K562 (cell line): ENCODE measurements at regions not wholly inside any gene's neighbourhood (a gene's known extent, or its start where the extent isn't known, plus 50 kb on each side); places are given as distances from the start of the nearest gene placed in this dataset.

Experiments used
- ATAC-seq: fragments of 200-7000 bp; cut with Tn5 transposase; 3 replicates; pipeline ENCODE4 v1.9.1; 2020; ENCODE audit warnings: moderate library complexity
- BruUV-seq: library from RNA; stranded (reverse); fragments of 400-500 nt; replicated peaks from 2 replicates; lab custom pipeline; 2021; lab: Mats Ljungman, UMichigan
- CTCF ChIA-PET: fragments of 300-600 bp; formaldehyde crosslinking; extraction: SDS; loops from one replicate; lab custom pipeline; 2021; ENCODE audit warnings: low intra/inter-chr PET ratio; lab: Yijun Ruan, JAX
- POLR2A ChIA-PET: fragments of 300-600, 350-650 bp; sonication (Branson Sonifier 250); formaldehyde crosslinking; extraction: SDS; loops from one replicate; lab custom pipeline; 2021; ENCODE audit warnings: antibody characterized with exemption, inconsistent platforms; lab: Yijun Ruan, JAX
- DNase-seq, 4 experiments: peaks; one replicate each; pipeline versions ENCODE4 v3.0.0 to v3.0.0-alpha.2; 2011 to 2018; ENCODE audit warnings: low spot score in 3 of 4, mixed read lengths in 3 of 4; ENCODE audit errors: extremely low read depth in 1 of 4
- FAIRE-seq: peaks from 2 replicates; lab custom pipeline; 2011; peaks lifted over from hg19 to GRCh38; lab: Jason Lieb, UNC
- H2AFZ ChIP-seq: 2 replicates; pipeline ENCODE4 v1.6.0; 2011; ENCODE audit warnings: low read depth, low read length, control low read depth, inconsistent platforms
- H3K27ac ChIP-seq: fragments of 200-600 bp; 3 replicates; pipeline ENCODE4 v1.8.0; 2011; ENCODE audit warnings: low read depth, mild to moderate bottlenecking, control low read depth, inconsistent platforms, low read length, moderate library complexity, mixed read lengths; ENCODE audit errors: extremely low read depth
- H3K27me3 ChIP-seq, 2 experiments: fragments of 300-600 bp in 1 of 2; 2 replicates in 1 of 2; 3 replicates in 1 of 2; pipeline versions ENCODE4 v1.6.0 to v1.8.0; 2011; ENCODE audit warnings: inconsistent platforms in 2 of 2, low read length in 2 of 2, mild to moderate bottlenecking in 1 of 2, mixed read lengths in 1 of 2, moderate library complexity in 1 of 2; ENCODE audit not compliant: control insufficient read depth in 2 of 2, insufficient read depth in 2 of 2
- H3K36me3 ChIP-seq: fragments of 300-600 bp; 3 replicates; pipeline ENCODE4 v1.8.0; 2011; ENCODE audit warnings: mild to moderate bottlenecking, low read length, inconsistent platforms; ENCODE audit not compliant: control insufficient read depth, insufficient read depth
- H3K4me1 ChIP-seq, 2 experiments: fragments of 200-600 bp in 1 of 2; replicated peaks in 1 of 2; 2 replicates in 1 of 2; 3 replicates in 1 of 2; pipeline versions ENCODE4 v1.5.1 to v1.8.0; 2011; ENCODE audit warnings: inconsistent platforms in 2 of 2, low read length in 2 of 2, mild to moderate bottlenecking in 1 of 2, mixed read lengths in 1 of 2, moderate library complexity in 1 of 2; ENCODE audit not compliant: control insufficient read depth in 2 of 2, insufficient read depth in 2 of 2
- H3K4me2 ChIP-seq: 2 replicates; pipeline ENCODE4 v1.6.1; 2011; ENCODE audit warnings: low read length, control low read depth, inconsistent platforms, mixed read lengths; ENCODE audit not compliant: insufficient read depth
- H3K4me3 ChIP-seq: fragments of 200-600 bp; sonication (generic), shearing (Covaris generic); 2 replicates; pipeline ENCODE4 v1.5.1; 2016; ENCODE audit warnings: control low read depth, inconsistent platforms
- H3K79me2 ChIP-seq: fragments of 200-600 bp; 3 replicates; pipeline ENCODE4 v1.8.0; 2011; ENCODE audit warnings: low read length, inconsistent platforms; ENCODE audit not compliant: control insufficient read depth, insufficient read depth
- H3K9ac ChIP-seq, 2 experiments: 2 replicates each; pipeline versions ENCODE4 v1.6.0 to v1.6.1; 2011; ENCODE audit warnings: low read depth in 2 of 2, low read length in 2 of 2, control low read depth in 1 of 2, inconsistent platforms in 1 of 2, mild to moderate bottlenecking in 1 of 2, mixed read lengths in 1 of 2; ENCODE audit not compliant: insufficient read depth in 1 of 2
- H3K9me1 ChIP-seq: one replicate; pipeline ENCODE4 v1.6.0; 2011; ENCODE audit warnings: inconsistent platforms, mild to moderate bottlenecking, low read length, moderate library complexity; ENCODE audit not compliant: control insufficient read depth, insufficient read depth
- H3K9me3 ChIP-seq: replicated peaks from 2 replicates; pipeline ENCODE4 v1.5.1; 2011; ENCODE audit warnings: low read depth, low read length, inconsistent platforms; ENCODE audit not compliant: control insufficient read depth, insufficient read depth
- H4K20me1 ChIP-seq: replicated peaks from 2 replicates; pipeline ENCODE4 v1.6.1; 2011; ENCODE audit warnings: low read length, inconsistent platforms, mixed read lengths; ENCODE audit not compliant: control insufficient read depth, insufficient read depth
- CHCHD3 ChIP-seq: fragments of 250-450 bp; sonication (Bioruptor Pico); IDR thresholded peaks from 2 replicates; pipeline ENCODE4 v2.1.2; 2022; ENCODE audit warnings: mild to moderate bottlenecking
- E2F5 ChIP-seq: sonication (generic); formaldehyde crosslinking; IDR thresholded peaks from 2 replicates; pipeline ENCODE4 v1.8.0; 2022; ENCODE audit warnings: mild to moderate bottlenecking, missing genetic modification reagents
- HMG20B ChIP-seq: fragments of 250-450 bp; sonication (Bioruptor Pico); IDR thresholded peaks from 2 replicates; pipeline ENCODE4 v1.5.0; 2021; ENCODE audit warnings: mild to moderate bottlenecking
- KHSRP ChIP-seq: fragments of 450-650 bp; IDR thresholded peaks from 2 replicates; pipeline ENCODE4 v1.6.1; 2017
- MAFK ChIP-seq: IDR thresholded peaks from 2 replicates; pipeline ENCODE4 v1.6.1; 2011; ENCODE audit warnings: low read length, improper control_type of control experiment
- NFE2L1 ChIP-seq: fragments of 450-650 bp; IDR thresholded peaks from 2 replicates; pipeline ENCODE4 v1.6.1; 2016; ENCODE audit warnings: missing genetic modification characterization, low read depth, mild to moderate bottlenecking, missing compliant biosample characterization, moderate library complexity, borderline replicate concordance
- NR1H2 ChIP-seq: sonication (generic); formaldehyde crosslinking; IDR thresholded peaks from 2 replicates; pipeline ENCODE4 v1.4.0; 2020; ENCODE audit warnings: mild to moderate bottlenecking, missing genetic modification reagents
- PRMT5 ChIP-seq: sonication (generic); formaldehyde crosslinking; IDR thresholded peaks from 2 replicates; pipeline ENCODE4 v1.5.0; 2020; ENCODE audit warnings: missing genetic modification reagents
- TEAD1 ChIP-seq, 2 experiments: fragments of 450-650 bp in 1 of 2; sonication (generic) in 1 of 2; formaldehyde crosslinking; IDR thresholded peaks; 2 replicates each; pipeline versions ENCODE4 v1.4.0 to v1.8.0; 2020 to 2022; ENCODE audit warnings: mild to moderate bottlenecking in 2 of 2, missing genetic modification reagents in 1 of 2
- ZNF12 ChIP-seq: sonication (generic); formaldehyde crosslinking; IDR thresholded peaks from 2 replicates; pipeline ENCODE4 v1.4.0; 2020; ENCODE audit warnings: mild to moderate bottlenecking, missing genetic modification reagents
- ZNF133 ChIP-seq: fragments of 250-450 bp; sonication (Bioruptor Pico); IDR thresholded peaks from 2 replicates; pipeline ENCODE4 v1.4.0; 2020; ENCODE audit warnings: mild to moderate bottlenecking
- ZNF143 ChIP-seq: sonication (generic); formaldehyde crosslinking; IDR thresholded peaks from 2 replicates; pipeline ENCODE4 v1.9.0; 2022; ENCODE audit warnings: mild to moderate bottlenecking, missing genetic modification reagents
- ZNF224 ChIP-seq: sonication (generic); formaldehyde crosslinking; IDR thresholded peaks from 2 replicates; pipeline ENCODE4 v1.8.0; 2022; ENCODE audit warnings: mild to moderate bottlenecking, missing genetic modification reagents
- WGBS: fragments of 100-300 bp; shearing (Covaris generic); methylation state at CpG from one replicate; pipeline ENCODE4 v1.1.6; 2016; ENCODE audit warnings: low coverage, mixed read lengths; ENCODE audit not compliant: insufficient coverage; ENCODE audit errors: missing lambda C conversion rate; 5-methylcytosine and 5-hydroxymethylcytosine counted together
- in situ Hi-C: fragments of 300-500 bp; cut with MboI; formaldehyde crosslinking; loops from 4 replicates; pipeline ENCODE4 v1.15.0; 2018; ENCODE audit warnings: inconsistent platforms, mixed read lengths
- intact Hi-C: fragments of 100-400 bp; cut with micrococcal nuclease; formaldehyde crosslinking; loops from 2 replicates; pipeline ENCODE4 v1.14.2; 2022
- TF ChIP-seq, protein P1 (sequence below): fragments of 450-650 bp; IDR thresholded peaks from 2 replicates; pipeline ENCODE4 v1.6.1; 2016; ENCODE audit warnings: mild to moderate bottlenecking, moderate library complexity

DNA sequence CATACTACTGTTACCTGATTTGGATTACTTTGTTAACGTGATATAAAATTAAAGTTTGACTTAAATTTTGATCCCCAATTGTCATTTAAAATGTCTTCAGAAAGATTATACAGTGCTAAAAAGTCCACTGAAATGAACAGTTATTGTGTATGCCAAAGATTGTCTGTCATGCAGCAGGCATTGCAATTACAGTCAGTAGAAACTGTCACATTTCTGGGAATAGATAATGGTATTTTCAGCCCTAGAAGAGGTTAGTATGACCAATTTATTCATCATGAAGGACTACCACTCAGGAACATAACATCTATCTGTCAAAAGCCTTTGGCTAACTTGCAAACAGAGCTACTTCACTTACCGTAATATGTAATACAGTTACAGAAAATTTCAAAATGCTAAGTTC lies 852.5 kb upstream of the TENM4 start:
- Histone ChIP-seq H4K20me1 (no peaks in the 10 kb centered on the region), H3K4me1 (no peaks in the 10 kb centered on the region), H2AFZ (no peak overlapping the region), H3K9ac (no peak overlapping the region)
- no peak for DNase-seq
- 7% methylated on average over 2 of the region's 2 CpGs for WGBS
- no TSS peak for BruUV-seq
- in situ Hi-C loops, result no loop called here
- TF ChIP-seq, protein P1, sequence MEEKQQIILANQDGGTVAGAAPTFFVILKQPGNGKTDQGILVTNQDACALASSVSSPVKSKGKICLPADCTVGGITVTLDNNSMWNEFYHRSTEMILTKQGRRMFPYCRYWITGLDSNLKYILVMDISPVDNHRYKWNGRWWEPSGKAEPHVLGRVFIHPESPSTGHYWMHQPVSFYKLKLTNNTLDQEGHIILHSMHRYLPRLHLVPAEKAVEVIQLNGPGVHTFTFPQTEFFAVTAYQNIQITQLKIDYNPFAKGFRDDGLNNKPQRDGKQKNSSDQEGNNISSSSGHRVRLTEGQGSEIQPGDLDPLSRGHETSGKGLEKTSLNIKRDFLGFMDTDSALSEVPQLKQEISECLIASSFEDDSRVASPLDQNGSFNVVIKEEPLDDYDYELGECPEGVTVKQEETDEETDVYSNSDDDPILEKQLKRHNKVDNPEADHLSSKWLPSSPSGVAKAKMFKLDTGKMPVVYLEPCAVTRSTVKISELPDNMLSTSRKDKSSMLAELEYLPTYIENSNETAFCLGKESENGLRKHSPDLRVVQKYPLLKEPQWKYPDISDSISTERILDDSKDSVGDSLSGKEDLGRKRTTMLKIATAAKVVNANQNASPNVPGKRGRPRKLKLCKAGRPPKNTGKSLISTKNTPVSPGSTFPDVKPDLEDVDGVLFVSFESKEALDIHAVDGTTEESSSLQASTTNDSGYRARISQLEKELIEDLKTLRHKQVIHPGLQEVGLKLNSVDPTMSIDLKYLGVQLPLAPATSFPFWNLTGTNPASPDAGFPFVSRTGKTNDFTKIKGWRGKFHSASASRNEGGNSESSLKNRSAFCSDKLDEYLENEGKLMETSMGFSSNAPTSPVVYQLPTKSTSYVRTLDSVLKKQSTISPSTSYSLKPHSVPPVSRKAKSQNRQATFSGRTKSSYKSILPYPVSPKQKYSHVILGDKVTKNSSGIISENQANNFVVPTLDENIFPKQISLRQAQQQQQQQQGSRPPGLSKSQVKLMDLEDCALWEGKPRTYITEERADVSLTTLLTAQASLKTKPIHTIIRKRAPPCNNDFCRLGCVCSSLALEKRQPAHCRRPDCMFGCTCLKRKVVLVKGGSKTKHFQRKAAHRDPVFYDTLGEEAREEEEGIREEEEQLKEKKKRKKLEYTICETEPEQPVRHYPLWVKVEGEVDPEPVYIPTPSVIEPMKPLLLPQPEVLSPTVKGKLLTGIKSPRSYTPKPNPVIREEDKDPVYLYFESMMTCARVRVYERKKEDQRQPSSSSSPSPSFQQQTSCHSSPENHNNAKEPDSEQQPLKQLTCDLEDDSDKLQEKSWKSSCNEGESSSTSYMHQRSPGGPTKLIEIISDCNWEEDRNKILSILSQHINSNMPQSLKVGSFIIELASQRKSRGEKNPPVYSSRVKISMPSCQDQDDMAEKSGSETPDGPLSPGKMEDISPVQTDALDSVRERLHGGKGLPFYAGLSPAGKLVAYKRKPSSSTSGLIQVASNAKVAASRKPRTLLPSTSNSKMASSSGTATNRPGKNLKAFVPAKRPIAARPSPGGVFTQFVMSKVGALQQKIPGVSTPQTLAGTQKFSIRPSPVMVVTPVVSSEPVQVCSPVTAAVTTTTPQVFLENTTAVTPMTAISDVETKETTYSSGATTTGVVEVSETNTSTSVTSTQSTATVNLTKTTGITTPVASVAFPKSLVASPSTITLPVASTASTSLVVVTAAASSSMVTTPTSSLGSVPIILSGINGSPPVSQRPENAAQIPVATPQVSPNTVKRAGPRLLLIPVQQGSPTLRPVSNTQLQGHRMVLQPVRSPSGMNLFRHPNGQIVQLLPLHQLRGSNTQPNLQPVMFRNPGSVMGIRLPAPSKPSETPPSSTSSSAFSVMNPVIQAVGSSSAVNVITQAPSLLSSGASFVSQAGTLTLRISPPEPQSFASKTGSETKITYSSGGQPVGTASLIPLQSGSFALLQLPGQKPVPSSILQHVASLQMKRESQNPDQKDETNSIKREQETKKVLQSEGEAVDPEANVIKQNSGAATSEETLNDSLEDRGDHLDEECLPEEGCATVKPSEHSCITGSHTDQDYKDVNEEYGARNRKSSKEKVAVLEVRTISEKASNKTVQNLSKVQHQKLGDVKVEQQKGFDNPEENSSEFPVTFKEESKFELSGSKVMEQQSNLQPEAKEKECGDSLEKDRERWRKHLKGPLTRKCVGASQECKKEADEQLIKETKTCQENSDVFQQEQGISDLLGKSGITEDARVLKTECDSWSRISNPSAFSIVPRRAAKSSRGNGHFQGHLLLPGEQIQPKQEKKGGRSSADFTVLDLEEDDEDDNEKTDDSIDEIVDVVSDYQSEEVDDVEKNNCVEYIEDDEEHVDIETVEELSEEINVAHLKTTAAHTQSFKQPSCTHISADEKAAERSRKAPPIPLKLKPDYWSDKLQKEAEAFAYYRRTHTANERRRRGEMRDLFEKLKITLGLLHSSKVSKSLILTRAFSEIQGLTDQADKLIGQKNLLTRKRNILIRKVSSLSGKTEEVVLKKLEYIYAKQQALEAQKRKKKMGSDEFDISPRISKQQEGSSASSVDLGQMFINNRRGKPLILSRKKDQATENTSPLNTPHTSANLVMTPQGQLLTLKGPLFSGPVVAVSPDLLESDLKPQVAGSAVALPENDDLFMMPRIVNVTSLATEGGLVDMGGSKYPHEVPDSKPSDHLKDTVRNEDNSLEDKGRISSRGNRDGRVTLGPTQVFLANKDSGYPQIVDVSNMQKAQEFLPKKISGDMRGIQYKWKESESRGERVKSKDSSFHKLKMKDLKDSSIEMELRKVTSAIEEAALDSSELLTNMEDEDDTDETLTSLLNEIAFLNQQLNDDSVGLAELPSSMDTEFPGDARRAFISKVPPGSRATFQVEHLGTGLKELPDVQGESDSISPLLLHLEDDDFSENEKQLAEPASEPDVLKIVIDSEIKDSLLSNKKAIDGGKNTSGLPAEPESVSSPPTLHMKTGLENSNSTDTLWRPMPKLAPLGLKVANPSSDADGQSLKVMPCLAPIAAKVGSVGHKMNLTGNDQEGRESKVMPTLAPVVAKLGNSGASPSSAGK, result no peak
- TF ChIP-seq ZNF12 (CRISPR knock-in tag) (no peak), NFE2L1 (tag) (no peak), ZNF143 (CRISPR knock-in tag) (no peak), MAFK (no peak), CHCHD3 (CRISPR knock-in tag) (no peak), ZNF224 (CRISPR knock-in tag) (no peak), NR1H2 (no peak), E2F5 (no peak), PRMT5 (CRISPR knock-in tag) (no peak), ZNF133 (no peak), TEAD1 (CRISPR knock-in tag; IDR thresholded peaks at IDR 0.05) (no peak), HMG20B (CRISPR knock-in tag) (no peak), KHSRP (no peak)
- TF ChIP-seq, all 486 proteins: peak for 0
- H3K36me3 ChIP-seq, result no peaks in the 10 kb centered on the region
- no peaks in the 10 kb centered on the region for H3K9me1 ChIP-seq
- H3K27ac ChIP-seq, result no peak overlapping the region
- H3K27me3 ChIP-seq, result no peaks in the 10 kb centered on the region
- POLR2A ChIA-PET, result no interaction called here
- CTCF ChIA-PET, result no interaction called here
- no peak for ATAC-seq
- H3K9me3 ChIP-seq, result no peaks in the 10 kb centered on the region; the same call in 1 of the 2 replicates
- no peak for FAIRE-seq
- H3K4me2 ChIP-seq, result no peak overlapping the region
- H3K4me3 ChIP-seq, result no peak overlapping the region
- no peaks in the 10 kb centered on the region for H3K79me2 ChIP-seq
- intact Hi-C loops, result no loop called here
